Endodermal cell (in vitro differentiated cells): ENCODE measurements at regions not wholly inside any gene's neighbourhood (a gene's known extent, or its start where the extent isn't known, plus 50 kb on each side); places are given as distances from the start of the nearest gene placed in this dataset.

ENCODE experiments used
- DNase-seq: peaks from one replicate; pipeline ENCODE4 v3.0.0-alpha.2; 2017
- H3K27ac ChIP-seq: 2 replicates; pipeline ENCODE4 v1.5.1; 2013; ENCODE audit warnings: mild to moderate bottlenecking, low read depth, low read length, moderate library complexity
- H3K27me3 ChIP-seq: 2 replicates; pipeline ENCODE4 v1.6.1; 2013; ENCODE audit warnings: mild to moderate bottlenecking, low read length, moderate library complexity; ENCODE audit not compliant: insufficient read depth, control insufficient read depth, poor library complexity, severe bottlenecking
- H3K36me3 ChIP-seq: 2 replicates; pipeline ENCODE4 v1.7.0; 2013; ENCODE audit warnings: mild to moderate bottlenecking, low read length, moderate library complexity; ENCODE audit not compliant: control insufficient read depth, insufficient read depth
- H3K4me1 ChIP-seq: one replicate; pipeline ENCODE4 v1.7.0; 2013; ENCODE audit warnings: low read length; ENCODE audit not compliant: control insufficient read depth, insufficient read depth
- H3K4me3 ChIP-seq: 2 replicates; pipeline ENCODE4 v1.5.1; 2013; ENCODE audit warnings: mild to moderate bottlenecking, low read length, moderate library complexity
- H3K9ac ChIP-seq: 2 replicates; pipeline ENCODE4 v1.6.1; 2013; ENCODE audit warnings: mild to moderate bottlenecking, low read length, moderate library complexity; ENCODE audit not compliant: poor library complexity, severe bottlenecking; ENCODE audit errors: extremely low read depth
- H3K9me3 ChIP-seq: 2 replicates; pipeline ENCODE4 v1.6.1; 2013; ENCODE audit warnings: mild to moderate bottlenecking, low read length, moderate library complexity; ENCODE audit not compliant: control insufficient read depth
- H3K27ac Mint-ChIP-seq: 2 replicates; pipeline ENCODE4 v1.8.0; 2020; ENCODE audit warnings: mixed read lengths
- H3K27me3 Mint-ChIP-seq: 2 replicates; pipeline ENCODE4 v1.8.0; 2021; ENCODE audit warnings: mild to moderate bottlenecking, mixed read lengths; ENCODE audit not compliant: insufficient read depth
- H3K36me3 Mint-ChIP-seq: 2 replicates; pipeline ENCODE4 v1.8.0; 2020; ENCODE audit warnings: low read depth, mixed read lengths
- H3K4me1 Mint-ChIP-seq: 2 replicates; pipeline ENCODE4 v1.8.0; 2020; ENCODE audit warnings: mixed read lengths
- H3K4me3 Mint-ChIP-seq: 2 replicates; pipeline ENCODE4 v1.8.0; 2020; ENCODE audit warnings: mild to moderate bottlenecking, moderate library complexity, mixed read lengths
- H3K9me3 Mint-ChIP-seq: 2 replicates; pipeline ENCODE4 v1.8.0; 2020; ENCODE audit warnings: mild to moderate bottlenecking, mixed read lengths
- WGBS, 2 experiments: methylation state at CpG; one replicate each; pipeline versions ENCODE4 v1.1.5 to v1.1.7; 2013; ENCODE audit warnings: missing lambda C conversion rate in 2 of 2, mixed read lengths in 1 of 2; ENCODE audit not compliant: insufficient coverage in 1 of 2, insufficient read length in 1 of 2; 5-methylcytosine and 5-hydroxymethylcytosine counted together
- TF ChIP-seq, protein P1 (sequence below): fragments of 200-600 bp; sonication (generic); conservative IDR thresholded peaks from 2 replicates; pipeline ENCODE4 v1.5.0; 2021; ENCODE audit warnings: antibody characterized with exemption, mild to moderate bottlenecking

DNA sequence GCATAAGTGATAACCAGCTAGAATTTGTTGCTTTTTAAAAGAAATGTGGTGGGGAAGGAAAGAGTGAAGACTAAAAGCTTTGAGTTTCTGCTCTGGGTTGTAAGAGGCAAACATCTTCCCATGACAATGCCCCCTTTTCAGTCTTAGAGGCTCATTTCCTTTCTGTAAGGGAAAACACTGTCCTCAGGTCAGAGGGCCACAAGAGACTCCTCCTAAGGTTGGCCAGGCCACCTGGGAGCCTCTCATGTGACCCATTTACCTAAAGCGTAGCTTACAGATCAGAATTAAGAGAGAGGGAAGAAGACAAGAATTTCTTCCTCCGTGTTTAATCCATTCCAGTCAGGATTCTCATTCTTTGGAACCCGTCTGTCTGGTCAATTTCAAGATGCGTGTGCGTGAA lies 220.4 kb upstream of the HEY2 start:
- Mint-ChIP-seq H3K27me3 (no peaks in the 10 kb centered on the region), H3K27ac (peak overlapping the region; percentile 65), H3K9me3 (no peaks in the 10 kb centered on the region), H3K4me3 (no peak overlapping the region), H3K4me1 (peaks cover 39% of the 10 kb centered on the region), H3K36me3 (no peaks in the 10 kb centered on the region)
- WGBS, 2 experiments: 67 to 79% methylated on average over 3 to 5 of the region's 5 CpGs
- peak overlapping the region; percentile 4 for H3K27ac ChIP-seq
- peak; percentile 55 for DNase-seq
- no peak overlapping the region for H3K9ac ChIP-seq
- TF ChIP-seq, protein P1, sequence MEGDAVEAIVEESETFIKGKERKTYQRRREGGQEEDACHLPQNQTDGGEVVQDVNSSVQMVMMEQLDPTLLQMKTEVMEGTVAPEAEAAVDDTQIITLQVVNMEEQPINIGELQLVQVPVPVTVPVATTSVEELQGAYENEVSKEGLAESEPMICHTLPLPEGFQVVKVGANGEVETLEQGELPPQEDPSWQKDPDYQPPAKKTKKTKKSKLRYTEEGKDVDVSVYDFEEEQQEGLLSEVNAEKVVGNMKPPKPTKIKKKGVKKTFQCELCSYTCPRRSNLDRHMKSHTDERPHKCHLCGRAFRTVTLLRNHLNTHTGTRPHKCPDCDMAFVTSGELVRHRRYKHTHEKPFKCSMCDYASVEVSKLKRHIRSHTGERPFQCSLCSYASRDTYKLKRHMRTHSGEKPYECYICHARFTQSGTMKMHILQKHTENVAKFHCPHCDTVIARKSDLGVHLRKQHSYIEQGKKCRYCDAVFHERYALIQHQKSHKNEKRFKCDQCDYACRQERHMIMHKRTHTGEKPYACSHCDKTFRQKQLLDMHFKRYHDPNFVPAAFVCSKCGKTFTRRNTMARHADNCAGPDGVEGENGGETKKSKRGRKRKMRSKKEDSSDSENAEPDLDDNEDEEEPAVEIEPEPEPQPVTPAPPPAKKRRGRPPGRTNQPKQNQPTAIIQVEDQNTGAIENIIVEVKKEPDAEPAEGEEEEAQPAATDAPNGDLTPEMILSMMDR: no peak
- peaks cover 11% of the 10 kb centered on the region for H3K4me1 ChIP-seq
- H3K9me3 ChIP-seq: no peaks in the 10 kb centered on the region
- peak overlapping the region; percentile 39 for H3K4me3 ChIP-seq
- H3K27me3 ChIP-seq: no peaks in the 10 kb centered on the region
- no peaks in the 10 kb centered on the region for H3K36me3 ChIP-seq

- peaks cover 3% of the 10 kb centered on the region for H3K4me1 ChIP-seq
- H3K27ac Mint-ChIP-seq: peak overlapping the region; percentile 84
- H3K4me3 Mint-ChIP-seq: peak overlapping the region; percentile 45
These were observed 215.6 kb upstream of the HEY2 start for GRCh38 chr6:125533710-125534397.

GRCh38 chr6:125534430-125535263 lies 214.8 kb upstream of the HEY2 start:
- H3K27me3 Mint-ChIP-seq: no peaks in the 10 kb centered on the region
- Histone ChIP-seq H3K4me1 (peaks cover 3% of the 10 kb centered on the region), H3K27ac (no peak overlapping the region), H3K36me3 (no peaks in the 10 kb centered on the region), H3K27me3 (no peaks in the 10 kb centered on the region), H3K9ac (no peak overlapping the region), H3K4me3 (no peak overlapping the region), H3K9me3 (no peaks in the 10 kb centered on the region)
- no peak for DNase-seq
- H3K27ac Mint-ChIP-seq: no peak overlapping the region
- 89 to 91% methylated on average over 13 to 17 of the region's 17 CpGs for WGBS, 2 experiments
- peak overlapping the region; percentile 45 for H3K4me3 Mint-ChIP-seq
- H3K4me1 Mint-ChIP-seq: peaks cover 17% of the 10 kb centered on the region
- TF ChIP-seq, protein P1: no peak
- no peaks in the 10 kb centered on the region for H3K36me3 Mint-ChIP-seq
- H3K9me3 Mint-ChIP-seq: no peaks in the 10 kb centered on the region

More at GRCh38 chr6:125533710-125534397, 215.6 kb upstream of the HEY2 start:
- no peaks in the 10 kb centered on the region for H3K27me3 Mint-ChIP-seq
- no peaks in the 10 kb centered on the region for H3K36me3 Mint-ChIP-seq
- H3K4me1 Mint-ChIP-seq: peaks cover 25% of the 10 kb centered on the region
- TF ChIP-seq, protein P1: no peak
- no peak overlapping the region for H3K27ac ChIP-seq
- 51 to 56% methylated on average over 14 to 28 of the region's 28 CpGs for WGBS, 2 experiments
- H3K36me3 ChIP-seq: no peaks in the 10 kb centered on the region
- no peak overlapping the region for H3K4me3 ChIP-seq
- no peaks in the 10 kb centered on the region for H3K27me3 ChIP-seq
- DNase-seq: peak; percentile 80
- H3K9me3 ChIP-seq: no peaks in the 10 kb centered on the region
- H3K9ac ChIP-seq: no peak overlapping the region
- no peaks in the 10 kb centered on the region for H3K9me3 Mint-ChIP-seq
